ENCODE measurements at regions not wholly inside any gene's neighbourhood (a gene's known extent, or its start where the extent isn't known, plus 50 kb on each side); places are given as distances from the start of the nearest gene placed in this dataset.

GRCh38 chr2:56444339-56444738 is 260.5 kb downstream of the CCDC85A start:
- DNase-seq = no peak

GRCh38 chr2:56448403-56449001 is 264.7 kb downstream of the CCDC85A start:
- no peak for DNase-seq

- DNase-seq = no peak
These were observed 265.2 kb downstream of the CCDC85A start for GRCh38 chr2:56449002-56449431.

- DNase-seq = no peak
These were observed 265.7 kb downstream of the CCDC85A start for GRCh38 chr2:56449449-56449860.

GRCh38 chr2:56450047-56450446 is 266.3 kb downstream of the CCDC85A start:
- DNase-seq = no peak

DNA sequence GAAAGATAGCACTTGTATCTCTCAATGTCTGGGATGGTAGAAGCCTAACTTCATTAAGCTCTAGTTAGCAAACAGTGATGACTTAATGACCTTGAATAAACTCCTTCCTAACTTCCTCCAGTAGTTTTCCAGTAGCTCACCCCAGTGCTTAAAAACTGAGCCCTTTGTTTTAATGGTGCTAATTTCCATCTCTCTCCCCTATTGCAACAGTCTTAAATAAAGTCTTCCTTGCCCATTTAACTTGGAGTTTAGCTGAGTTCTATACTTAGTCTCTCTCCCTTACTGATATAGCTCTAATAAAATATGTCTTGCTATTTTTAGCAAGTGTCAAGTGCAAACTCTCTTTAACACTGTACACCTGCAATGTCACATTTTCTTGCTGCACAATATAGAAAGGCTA is 267.0 kb downstream of the CCDC85A start:
- no peak for DNase-seq

- no peak for DNase-seq
These were observed 271.9 kb downstream of the CCDC85A start for GRCh38 chr2:56455642-56456041.

GRCh38 chr2:56456791-56457190 is 273.0 kb downstream of the CCDC85A start:
- DNase-seq = no peak

- no peak for DNase-seq
These were observed 276.7 kb downstream of the CCDC85A start for GRCh38 chr2:56460508-56460907.

DNA sequence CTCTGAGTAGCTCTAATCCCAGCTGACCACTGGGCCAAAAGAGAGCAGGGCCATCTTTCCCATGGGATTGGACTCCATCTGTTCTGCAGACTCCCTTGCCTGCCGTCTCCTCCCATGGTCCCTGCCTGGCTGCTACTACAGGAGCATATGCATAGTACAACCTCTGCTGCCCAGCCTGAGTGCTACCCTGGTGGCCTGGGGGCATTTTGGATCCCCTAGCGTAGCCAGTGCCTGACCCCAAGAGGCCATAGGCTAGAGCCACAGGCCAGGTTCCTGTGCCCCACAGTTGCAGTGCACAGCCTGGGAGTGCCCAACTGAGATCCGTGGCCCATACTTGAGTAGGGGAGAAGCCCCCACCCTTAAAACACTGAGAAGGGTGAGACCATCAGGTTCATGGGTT is 280.3 kb downstream of the CCDC85A start:
- DNase-seq = no peak

- DNase-seq = no peak
These were observed 280.8 kb downstream of the CCDC85A start for GRCh38 chr2:56464613-56465012.

DNA sequence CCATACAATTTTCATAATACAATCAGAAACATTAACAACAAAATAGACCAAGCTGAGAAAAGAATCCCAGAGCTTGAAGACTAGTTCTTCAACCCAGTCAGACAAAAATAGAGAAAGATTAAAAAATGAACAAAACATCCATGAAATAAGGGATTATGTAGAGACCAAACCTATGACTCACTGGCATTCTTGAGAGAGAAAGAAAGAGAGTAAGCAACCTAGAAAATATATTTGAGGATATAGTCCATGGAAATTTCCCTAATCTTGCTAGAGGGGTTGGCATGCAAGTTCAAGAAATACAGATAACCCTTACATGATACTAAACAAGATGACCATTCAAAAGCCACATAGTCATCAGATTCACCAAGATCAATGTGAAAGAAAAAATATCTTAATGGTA is 281.7 kb downstream of the CCDC85A start:
- no peak for DNase-seq

- DNase-seq = no peak
These were observed 289.7 kb downstream of the CCDC85A start for GRCh38 chr2:56473524-56473923.

DNA sequence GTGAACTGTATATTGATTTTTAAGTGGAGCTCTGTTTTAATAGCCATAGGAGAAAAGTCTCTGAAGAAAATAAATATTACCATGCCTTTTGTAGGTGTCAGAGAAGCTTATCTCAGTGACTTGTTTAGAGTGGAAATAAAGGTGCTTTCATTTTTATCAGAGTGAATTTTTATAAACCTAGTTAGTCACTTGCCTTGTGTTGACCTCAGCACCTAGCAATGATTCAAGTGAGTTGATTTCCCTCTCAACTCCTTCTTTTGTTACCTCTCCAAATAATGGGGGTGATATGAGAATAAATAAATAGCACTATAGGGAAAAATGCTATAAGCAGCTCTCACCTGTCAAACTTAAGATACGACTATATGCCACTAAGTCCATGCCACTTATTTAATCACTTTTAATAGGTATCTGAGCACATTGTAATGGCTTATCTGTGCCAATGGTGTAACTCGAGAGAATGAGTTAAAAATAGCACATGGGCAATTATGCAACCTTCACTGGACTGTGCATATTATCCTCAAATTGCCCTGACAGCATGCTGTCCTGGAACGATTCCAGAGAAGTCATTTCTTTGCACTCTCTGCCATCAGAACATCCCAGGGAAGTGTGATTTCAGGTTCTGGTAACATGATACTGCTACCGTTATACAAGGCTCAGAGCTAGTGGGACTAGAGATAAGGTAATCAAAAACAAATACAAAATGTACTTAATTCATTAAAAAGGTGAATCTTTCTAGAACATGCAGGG is 290.8 kb downstream of the CCDC85A start:
- no peak for DNase-seq

DNA sequence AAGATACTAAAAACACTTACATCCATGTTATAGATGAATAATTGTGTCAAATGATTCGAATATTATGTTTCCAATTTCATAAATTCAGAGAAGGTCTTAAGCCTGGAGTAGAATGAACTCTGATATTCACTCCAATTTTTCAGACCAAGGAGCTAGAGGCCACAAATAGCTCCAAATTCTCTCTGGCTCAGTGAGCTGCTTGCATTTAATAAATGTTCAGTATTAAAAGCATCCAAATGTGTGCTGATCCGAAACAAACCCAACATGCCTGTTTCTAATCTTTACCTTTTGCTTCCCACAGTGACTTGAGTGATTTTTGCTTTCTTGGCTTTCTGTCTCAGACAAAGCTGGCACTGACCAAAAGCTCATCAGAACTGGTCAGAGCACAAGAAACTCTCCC is 291.4 kb downstream of the CCDC85A start:
- no peak for DNase-seq

DNA sequence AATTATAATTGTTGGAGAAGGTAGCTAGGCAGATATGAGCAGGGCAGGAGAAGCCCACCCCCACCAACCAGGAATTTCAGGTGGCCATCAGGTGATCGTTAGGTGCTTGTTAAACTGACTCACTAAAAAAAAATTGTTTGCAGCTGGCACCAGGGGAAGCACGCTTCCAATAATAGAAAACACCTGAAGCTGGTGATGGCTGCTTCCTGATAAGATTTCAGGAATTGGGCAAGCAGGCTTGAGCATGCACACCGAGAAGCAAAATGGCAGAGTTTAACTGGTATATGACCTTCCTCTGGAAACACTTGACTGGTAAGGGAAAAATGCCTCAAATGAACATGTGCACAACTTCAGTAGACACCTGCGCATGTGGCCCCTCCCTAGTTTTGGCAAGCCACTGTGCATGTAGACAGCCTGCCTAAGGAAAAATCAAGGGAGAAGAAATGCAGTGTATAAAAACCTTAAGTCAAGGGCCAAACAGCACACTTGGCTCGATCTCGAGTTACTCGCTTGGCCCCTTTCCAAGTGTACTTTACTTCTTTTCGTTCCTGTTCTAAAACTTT is 292.8 kb downstream of the CCDC85A start:
- no peak for DNase-seq

GRCh38 chr2:56478027-56478426 is 294.2 kb downstream of the CCDC85A start:
- no peak for DNase-seq

DNA sequence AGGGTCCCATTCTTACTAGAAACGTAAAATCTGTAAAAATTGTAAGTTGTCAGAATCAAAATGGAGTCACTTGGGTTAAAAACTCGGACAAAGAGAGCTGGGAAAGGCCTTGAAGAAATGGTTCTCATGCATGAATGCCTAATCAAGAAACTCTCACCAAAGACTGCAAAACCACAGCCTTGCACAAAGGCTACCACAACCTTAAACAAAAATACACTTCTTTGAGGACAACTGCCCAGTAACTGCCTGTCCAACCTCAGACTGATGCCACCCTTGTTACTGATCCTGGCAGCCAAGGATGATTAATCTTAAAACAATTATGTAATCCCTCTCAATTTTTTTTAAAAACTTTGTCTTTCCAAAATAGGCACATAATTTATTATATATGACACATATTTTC is 299.3 kb downstream of the CCDC85A start:
- no peak for DNase-seq

DNA sequence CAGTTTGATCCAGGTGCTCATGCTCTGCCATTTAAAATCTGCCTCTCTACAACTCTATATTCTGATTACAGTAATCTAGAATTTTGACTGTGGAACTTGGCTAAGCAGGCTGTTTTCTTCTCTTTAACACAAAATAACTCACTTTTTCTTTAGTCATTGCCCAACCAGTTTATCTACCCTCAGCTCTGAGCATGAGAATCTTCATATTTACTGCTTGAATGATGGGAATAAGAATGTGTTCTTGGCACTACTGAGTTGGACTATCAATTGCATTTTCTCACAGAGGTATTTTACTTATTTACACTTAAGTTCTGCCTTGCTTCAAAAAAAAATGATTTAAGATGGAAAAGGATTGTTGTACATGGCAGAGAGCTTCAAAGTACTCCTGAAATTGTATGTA is 301.1 kb downstream of the CCDC85A start:
- no peak for DNase-seq

DNA sequence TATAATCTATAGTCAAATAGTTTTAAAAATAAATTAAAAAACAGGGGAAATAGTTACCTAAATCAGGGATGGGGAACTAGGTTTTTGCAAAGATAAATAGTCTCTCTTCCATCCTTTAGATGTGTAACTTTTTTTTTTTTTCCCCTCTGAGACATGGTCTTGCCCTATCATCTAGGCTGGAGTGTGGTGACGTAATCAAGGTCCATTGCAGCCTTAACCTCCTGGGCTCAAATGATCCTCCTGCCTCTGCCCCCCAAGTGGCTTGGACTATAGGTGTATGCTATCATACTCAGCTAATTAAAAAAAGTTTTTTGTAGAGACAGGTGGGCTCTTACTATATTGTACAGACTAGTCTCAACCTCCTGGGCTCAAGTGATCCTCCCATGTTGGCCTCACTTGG is 316.5 kb downstream of the CCDC85A start:
- no peak for DNase-seq

DNA sequence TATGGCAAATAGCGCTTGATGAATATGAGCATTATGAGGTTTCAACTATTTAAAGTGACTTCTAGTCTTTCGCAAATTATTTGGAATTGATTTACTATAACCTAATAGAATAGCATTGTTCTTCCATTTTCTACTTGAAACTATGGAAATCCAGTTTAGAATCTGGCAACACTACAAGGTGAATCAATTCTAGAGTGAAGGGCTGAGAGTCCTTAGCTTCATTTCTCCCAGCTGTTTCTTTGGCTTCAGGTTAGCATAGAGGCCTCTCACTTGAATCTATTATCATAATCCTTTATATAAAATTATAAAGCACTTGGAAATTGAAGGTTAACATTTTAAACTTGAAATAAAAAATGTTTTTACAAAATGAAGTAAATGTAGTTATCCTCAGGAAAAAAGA is 318.8 kb downstream of the CCDC85A start:
- no peak for DNase-seq

DNA sequence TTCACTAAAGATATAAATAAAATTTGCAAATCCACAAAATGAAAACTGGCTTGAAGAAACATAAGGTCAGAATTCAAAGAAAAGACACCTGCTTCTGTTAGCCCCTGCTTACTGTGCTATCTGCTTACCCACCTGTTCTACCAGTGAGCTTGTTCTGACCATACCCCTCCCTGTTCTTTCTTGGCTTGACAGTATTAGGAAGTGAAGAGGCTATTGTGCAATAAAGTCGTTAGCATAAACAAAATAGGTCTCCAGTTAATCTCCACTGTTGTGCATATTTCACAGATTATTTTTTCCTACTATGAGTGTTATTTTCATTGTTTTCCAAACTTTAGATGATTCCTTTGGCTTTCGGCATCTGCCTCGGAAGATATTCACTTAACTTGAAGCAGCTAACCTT is 322.1 kb downstream of the CCDC85A start:
- DNase-seq = no peak

DNA sequence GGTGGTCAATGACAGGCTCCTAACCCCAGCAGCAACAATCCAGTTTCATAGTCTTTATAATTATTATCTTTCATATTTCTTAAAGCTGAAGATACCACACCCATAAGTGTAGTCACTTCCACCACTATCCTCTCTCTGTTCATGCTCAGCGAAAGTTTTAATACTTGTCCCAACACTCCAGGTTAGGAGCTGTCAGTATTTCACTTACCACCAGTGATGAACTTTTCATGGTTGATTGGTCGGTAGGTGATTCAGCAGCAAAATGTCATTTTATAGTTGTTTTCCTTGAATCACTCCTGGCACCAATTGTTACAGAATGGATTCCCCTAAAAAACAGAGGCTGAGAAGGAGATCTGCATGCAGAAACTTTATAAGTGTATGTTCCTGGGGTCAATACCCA is 324.9 kb downstream of the CCDC85A start:
- no peak for DNase-seq

- DNase-seq = no peak
These were observed 326.8 kb downstream of the CCDC85A start for GRCh38 chr2:56510610-56511009.

DNA sequence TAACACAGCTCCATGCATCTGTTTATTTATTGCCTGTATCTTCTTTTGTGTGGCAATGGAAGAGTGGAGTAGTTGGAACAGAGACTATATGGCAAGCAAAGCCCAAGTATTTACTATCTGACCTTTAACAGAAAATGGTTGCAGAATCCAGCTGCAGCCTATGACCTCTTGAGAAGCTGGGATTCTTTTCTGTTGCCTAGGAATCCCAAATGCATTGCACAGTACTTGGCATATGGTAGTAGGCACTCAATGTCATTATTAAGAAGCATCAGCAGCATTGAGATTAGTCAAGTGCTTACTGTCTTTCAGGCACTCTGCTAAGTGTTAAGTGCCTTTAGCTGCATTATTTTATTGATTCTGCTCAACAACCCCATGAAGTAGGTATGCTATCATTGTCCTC is 331.6 kb downstream of the CCDC85A start:
- DNase-seq = no peak

Data from stimulated activated CD4-positive, alpha-beta T cell treated with anti-CD3 and anti-CD28 coated beads, Interleukin-4, amount 100 ng/mL, for 4 hours (primary cell).